ENCODE measurements at regions not wholly inside any gene's neighbourhood (a gene's known extent, or its start where the extent isn't known, plus 50 kb on each side); places are given as distances from the start of the nearest gene placed in this dataset.

GRCh38 chr6:56795466-56796195 lies 152.9 kb upstream of the DST start:
- no peak for DNase-seq (ENCODE audit: low spot score)
- in situ Hi-C loops (cut with MboI; ENCODE audit: low pct_unique_long_range_greater_than_20kb, low sequenced_read_pairs, unreplicated experiment): no loop called here
- TF ChIP-seq CTCF (IDR thresholded peaks at IDR 0.05; ENCODE audit: extremely low read depth, insufficient read depth, missing control alignments): no peak

- no peak for TF ChIP-seq CTCF (IDR thresholded peaks at IDR 0.05; ENCODE audit: extremely low read depth, insufficient read depth, missing control alignments)
- DNase-seq (ENCODE audit: low spot score): no peak
- in situ Hi-C loops (cut with MboI; ENCODE audit: low pct_unique_long_range_greater_than_20kb, low sequenced_read_pairs, unreplicated experiment): no loop called here
Observed at GRCh38 chr6:56794421-56794820, 151.7 kb upstream of the DST start.

GRCh38 chr6:56793938-56794337 lies 151.2 kb upstream of the DST start:
- in situ Hi-C loops (cut with MboI; ENCODE audit: low pct_unique_long_range_greater_than_20kb, low sequenced_read_pairs, unreplicated experiment): no loop called here
- DNase-seq (ENCODE audit: low spot score): no peak
- no peak for TF ChIP-seq CTCF (IDR thresholded peaks at IDR 0.05; ENCODE audit: extremely low read depth, insufficient read depth, missing control alignments)

DNA sequence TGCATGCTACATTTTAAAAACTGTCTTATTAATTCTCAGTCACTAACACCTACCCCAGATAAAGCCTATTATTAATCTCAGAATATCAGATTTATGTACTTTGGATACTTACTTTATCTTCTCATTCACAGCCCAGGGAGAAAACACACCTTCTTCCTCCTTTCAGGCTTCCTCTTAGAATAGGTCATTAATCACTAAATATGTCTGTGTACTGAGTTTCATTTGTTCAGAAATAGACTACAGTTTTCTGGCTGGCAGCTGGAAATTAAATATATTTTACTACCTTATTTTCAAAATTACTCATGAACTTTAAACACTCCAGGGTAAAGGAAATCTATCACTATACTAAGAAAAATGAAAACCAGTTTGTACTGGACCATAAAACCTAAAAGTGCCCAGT lies 147.7 kb upstream of the DST start:
- in situ Hi-C loops (cut with MboI; ENCODE audit: low pct_unique_long_range_greater_than_20kb, low sequenced_read_pairs, unreplicated experiment): no loop called here
- TF ChIP-seq CTCF (IDR thresholded peaks at IDR 0.05; ENCODE audit: extremely low read depth, insufficient read depth, missing control alignments): no peak
- DNase-seq (ENCODE audit: low spot score): no peak

DNA sequence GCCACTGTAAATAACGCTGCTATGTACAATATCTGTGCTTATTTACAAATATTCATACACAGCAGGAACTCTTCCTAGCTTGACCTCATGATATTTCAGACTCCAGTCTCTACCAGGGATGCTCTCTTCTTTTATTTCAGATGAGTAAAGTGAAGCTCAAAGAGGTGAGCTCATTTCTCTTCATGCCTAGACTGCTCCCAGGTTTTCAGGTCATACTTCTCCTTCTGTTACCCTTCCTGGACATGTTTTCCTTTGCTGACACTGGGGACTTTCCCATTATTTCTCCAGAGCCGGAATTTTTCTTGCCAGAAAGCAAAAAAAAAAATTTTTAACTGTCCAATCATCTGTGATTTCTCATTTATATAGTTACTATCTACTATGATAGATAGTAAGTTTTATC lies 147.2 kb upstream of the DST start:
- TF ChIP-seq CTCF (IDR thresholded peaks at IDR 0.05; ENCODE audit: extremely low read depth, insufficient read depth, missing control alignments): no peak
- no peak for DNase-seq (ENCODE audit: low spot score)
- in situ Hi-C loops (cut with MboI; ENCODE audit: low pct_unique_long_range_greater_than_20kb, low sequenced_read_pairs, unreplicated experiment): no loop called here

- no peak for TF ChIP-seq CTCF (IDR thresholded peaks at IDR 0.05; ENCODE audit: extremely low read depth, insufficient read depth, missing control alignments)
Observed at GRCh38 chr6:56789342-56789741, 146.7 kb upstream of the DST start.

More at GRCh38 chr6:56789342-56789741, 146.7 kb upstream of the DST start:
- in situ Hi-C loops (cut with MboI; ENCODE audit: low pct_unique_long_range_greater_than_20kb, low sequenced_read_pairs, unreplicated experiment): no loop called here
- no peak for DNase-seq (ENCODE audit: low spot score)
